MCF 10A (cell line): ENCODE measurements at regions not wholly inside any gene's neighbourhood (a gene's known extent, or its start where the extent isn't known, plus 50 kb on each side); places are given as distances from the start of the nearest gene placed in this dataset.

ENCODE experiments used
- BruUV-seq: library from RNA; stranded (reverse); fragments of 400-500 nt; replicated peaks from 2 replicates; lab custom pipeline; 2021; lab: Mats Ljungman, UMichigan
- CTCF ChIA-PET: fragments of 300-600 bp; sonication (Branson Sonifier 250); formaldehyde crosslinking; extraction: SDS; loops from one replicate; lab custom pipeline; 2021; ENCODE audit warnings: antibody characterized with exemption, inconsistent platforms; lab: Yijun Ruan, JAX
- POLR2A ChIA-PET: fragments of 300-600, 350-650 bp; sonication (Branson Sonifier 250); formaldehyde crosslinking; extraction: SDS; loops from one replicate; lab custom pipeline; 2020; ENCODE audit warnings: antibody characterized with exemption, inconsistent platforms; lab: Yijun Ruan, JAX
- DNase-seq: peaks from one replicate; pipeline ENCODE4 v3.0.0-alpha.2; 2018; ENCODE audit not compliant: unreplicated experiment
- H3K27ac Mint-ChIP-seq: one replicate; pipeline ENCODE4 v1.8.0; 2022; ENCODE audit warnings: mild to moderate bottlenecking, low read depth, mixed read lengths; ENCODE audit not compliant: unreplicated experiment
- H3K27me3 Mint-ChIP-seq: one replicate; pipeline ENCODE4 v1.8.0; 2022; ENCODE audit warnings: mixed read lengths; ENCODE audit not compliant: insufficient read depth, unreplicated experiment
- H3K36me3 Mint-ChIP-seq: one replicate; pipeline ENCODE4 v1.8.0; 2022; ENCODE audit warnings: mild to moderate bottlenecking, moderate library complexity, mixed read lengths; ENCODE audit not compliant: insufficient read depth, unreplicated experiment
- H3K4me1 Mint-ChIP-seq: one replicate; pipeline ENCODE4 v1.8.0; 2022; ENCODE audit warnings: mixed read lengths; ENCODE audit not compliant: insufficient read depth, unreplicated experiment
- H3K4me3 Mint-ChIP-seq: one replicate; pipeline ENCODE4 v1.8.0; 2022; ENCODE audit warnings: mild to moderate bottlenecking, moderate library complexity, mixed read lengths; ENCODE audit not compliant: unreplicated experiment
- H3K9me3 Mint-ChIP-seq: one replicate; pipeline ENCODE4 v1.8.0; 2022; ENCODE audit warnings: mixed read lengths; ENCODE audit not compliant: unreplicated experiment
- intact Hi-C: fragments of 100-400 bp; cut with micrococcal nuclease; formaldehyde crosslinking; loops from 2 replicates; pipeline ENCODE4 v1.14.1; 2022
- TF ChIP-seq, protein P1 (sequence below): fragments of 200-600 bp; IDR thresholded peaks from one replicate; pipeline ENCODE4 v1.8.0; 2022; ENCODE audit warnings: antibody characterized with exemption, mild to moderate bottlenecking; ENCODE audit not compliant: unreplicated experiment

DNA sequence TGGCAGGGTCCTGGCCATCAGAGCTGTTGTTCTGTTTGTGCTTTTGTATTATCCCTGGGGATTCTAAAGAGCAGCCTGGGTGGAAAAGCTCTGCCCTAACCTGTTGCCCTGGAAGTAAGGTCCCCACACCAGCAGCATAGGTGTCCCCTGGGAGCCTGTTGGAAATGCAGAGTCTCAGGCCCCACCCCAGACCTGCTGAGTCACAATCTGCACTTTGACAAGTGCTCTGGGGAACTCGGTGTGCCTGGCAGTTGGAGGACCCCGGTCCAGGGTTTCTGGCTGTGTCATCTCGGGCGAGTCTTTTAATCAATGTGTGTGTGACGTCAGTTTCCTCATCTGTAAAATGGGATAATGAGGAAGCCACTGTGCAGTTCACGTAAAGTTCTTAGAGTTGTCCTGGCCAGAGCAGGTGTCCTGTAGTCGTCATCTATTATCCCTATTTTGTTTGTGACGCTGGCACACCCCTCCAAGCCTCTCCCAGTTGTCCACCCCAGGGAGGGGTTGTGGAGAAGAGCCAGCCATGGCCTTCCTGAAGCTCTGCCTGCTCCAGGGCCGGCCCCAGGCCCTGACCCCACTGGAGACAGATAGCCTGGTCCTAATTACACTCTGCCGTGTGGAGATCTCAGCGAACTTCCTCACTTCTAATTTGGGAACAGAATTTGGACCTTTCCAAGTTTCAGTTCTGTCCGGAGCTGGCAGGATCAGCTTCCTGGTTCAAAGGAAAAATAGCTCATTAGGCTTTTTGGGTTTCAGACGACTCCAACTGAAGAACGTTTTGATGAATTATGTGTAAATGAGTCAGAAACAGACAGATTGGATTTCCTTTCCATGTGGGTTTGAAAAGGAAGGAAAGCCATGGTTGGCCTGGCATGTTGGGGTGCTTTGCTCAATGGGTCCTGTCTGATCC, 295.7 kb upstream of the FOXF1 start:
- H3K27ac Mint-ChIP-seq = no peak overlapping the region
- DNase-seq = no peak
- H3K4me1 Mint-ChIP-seq = no peaks in the 10 kb centered on the region
- TF ChIP-seq, protein P1, sequence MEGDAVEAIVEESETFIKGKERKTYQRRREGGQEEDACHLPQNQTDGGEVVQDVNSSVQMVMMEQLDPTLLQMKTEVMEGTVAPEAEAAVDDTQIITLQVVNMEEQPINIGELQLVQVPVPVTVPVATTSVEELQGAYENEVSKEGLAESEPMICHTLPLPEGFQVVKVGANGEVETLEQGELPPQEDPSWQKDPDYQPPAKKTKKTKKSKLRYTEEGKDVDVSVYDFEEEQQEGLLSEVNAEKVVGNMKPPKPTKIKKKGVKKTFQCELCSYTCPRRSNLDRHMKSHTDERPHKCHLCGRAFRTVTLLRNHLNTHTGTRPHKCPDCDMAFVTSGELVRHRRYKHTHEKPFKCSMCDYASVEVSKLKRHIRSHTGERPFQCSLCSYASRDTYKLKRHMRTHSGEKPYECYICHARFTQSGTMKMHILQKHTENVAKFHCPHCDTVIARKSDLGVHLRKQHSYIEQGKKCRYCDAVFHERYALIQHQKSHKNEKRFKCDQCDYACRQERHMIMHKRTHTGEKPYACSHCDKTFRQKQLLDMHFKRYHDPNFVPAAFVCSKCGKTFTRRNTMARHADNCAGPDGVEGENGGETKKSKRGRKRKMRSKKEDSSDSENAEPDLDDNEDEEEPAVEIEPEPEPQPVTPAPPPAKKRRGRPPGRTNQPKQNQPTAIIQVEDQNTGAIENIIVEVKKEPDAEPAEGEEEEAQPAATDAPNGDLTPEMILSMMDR = no peak
- intact Hi-C loops = no loop called here
- H3K36me3 Mint-ChIP-seq = no peaks in the 10 kb centered on the region
- POLR2A ChIA-PET = interaction anchor here (1.0 kb wide), 1 partner anchor 8 kb away, joined by 3 read pairs; no protein-coding TSS in a partner anchor
- peaks cover 8% of the 10 kb centered on the region for H3K9me3 Mint-ChIP-seq
- H3K27me3 Mint-ChIP-seq = peaks cover 18% of the 10 kb centered on the region
- no peak overlapping the region for H3K4me3 Mint-ChIP-seq
- CTCF ChIA-PET = no interaction called here
- BruUV-seq = no TSS peak

DNA sequence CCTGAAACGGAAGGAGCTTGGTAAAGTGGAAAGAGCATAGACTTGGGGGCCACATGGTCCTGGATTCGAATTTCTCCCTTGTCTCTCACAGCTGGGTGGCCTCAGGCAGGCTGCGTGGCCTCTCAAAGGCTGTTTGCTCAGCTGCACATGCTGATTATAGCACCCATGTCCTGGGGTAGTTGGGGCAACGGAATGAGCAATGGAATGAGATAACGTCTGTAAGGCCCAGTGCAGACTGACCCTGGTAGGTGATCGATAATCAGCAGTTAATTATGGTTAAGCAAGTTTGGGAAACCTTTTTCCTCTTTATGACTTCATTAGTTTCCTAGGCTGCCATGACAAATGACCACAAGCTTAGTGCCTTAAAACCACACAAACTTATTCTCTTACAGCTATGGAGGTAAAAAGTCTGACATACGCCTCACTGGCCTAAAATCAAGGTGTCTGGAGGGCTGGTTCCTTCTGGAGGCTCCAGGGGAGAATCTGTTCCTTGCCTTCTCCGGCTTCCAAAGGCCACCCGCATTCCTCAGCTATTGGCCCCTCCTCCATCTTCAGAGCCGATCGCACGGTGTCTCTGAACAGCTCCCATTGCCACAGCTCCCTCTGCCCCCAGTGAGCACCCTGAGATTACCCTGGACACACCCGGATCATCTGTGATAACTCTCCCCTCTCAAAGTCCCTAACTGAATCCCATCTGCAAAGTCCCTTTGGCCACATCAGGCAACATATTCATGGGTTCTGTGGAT, 294.9 kb upstream of the FOXF1 start:
- Mint-ChIP-seq H3K27me3 (peaks cover 27% of the 10 kb centered on the region), H3K36me3 (no peaks in the 10 kb centered on the region), H3K4me3 (no peak overlapping the region), H3K27ac (no peak overlapping the region), H3K4me1 (no peaks in the 10 kb centered on the region), H3K9me3 (peaks cover 8% of the 10 kb centered on the region)
- TF ChIP-seq, protein P1 = no peak
- no peak for DNase-seq
- ChIA-PET CTCF (no interaction called here), POLR2A (interaction anchor here (1.0 kb wide), 1 partner anchor 8 kb away, joined by 3 read pairs; no protein-coding TSS in a partner anchor)
- intact Hi-C loops = no loop called here
- BruUV-seq = no TSS peak

DNA sequence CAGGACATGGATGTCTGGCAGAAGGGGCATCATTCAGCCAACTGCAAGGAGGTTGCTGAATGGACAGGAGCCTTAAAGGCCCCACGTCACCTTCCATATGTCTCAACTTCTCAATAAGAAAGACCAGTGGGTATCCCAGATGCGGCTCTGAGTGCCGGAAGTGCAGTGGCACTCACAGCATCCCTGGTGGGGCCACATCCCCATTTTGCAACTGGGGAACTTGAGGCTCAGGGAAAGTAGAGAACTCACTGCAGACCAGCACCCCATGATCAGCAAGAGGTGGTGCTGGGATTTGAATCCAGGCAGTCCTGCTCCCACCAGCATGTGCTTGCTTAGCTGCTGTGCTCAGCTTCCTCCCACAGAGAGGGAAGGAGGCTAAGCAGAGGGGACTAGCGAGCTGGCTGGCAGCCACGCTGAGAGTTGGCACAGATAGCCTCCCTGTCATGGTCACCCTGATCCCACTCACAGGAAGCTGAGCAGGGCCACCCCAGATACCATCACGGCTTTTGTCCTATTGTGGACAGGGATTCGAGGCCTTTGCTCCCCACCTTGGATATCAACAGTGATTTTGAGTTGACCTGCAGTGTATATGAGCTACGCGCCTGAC, 294.2 kb upstream of the FOXF1 start:
- ChIA-PET CTCF (interaction anchor here (0.7 kb wide), 1 partner anchor 143 kb away, joined by 3 read pairs; no protein-coding TSS in a partner anchor), POLR2A (no interaction called here)
- no peaks in the 10 kb centered on the region for H3K4me1 Mint-ChIP-seq
- H3K9me3 Mint-ChIP-seq = peaks cover 8% of the 10 kb centered on the region
- H3K27me3 Mint-ChIP-seq = peaks cover 33% of the 10 kb centered on the region
- no TSS peak for BruUV-seq
- TF ChIP-seq, protein P1 = no peak
- intact Hi-C loops = no loop called here
- no peak overlapping the region for H3K4me3 Mint-ChIP-seq
- DNase-seq = no peak
- H3K27ac Mint-ChIP-seq = no peak overlapping the region
- H3K36me3 Mint-ChIP-seq = no peaks in the 10 kb centered on the region
